Astrocyte (in vitro differentiated cells and primary cell): ENCODE measurements at regions not wholly inside any gene's neighbourhood (a gene's known extent, or its start where the extent isn't known, plus 50 kb on each side); places are given as distances from the start of the nearest gene placed in this dataset.

Experiments
- DNase-seq: peaks from one replicate; pipeline ENCODE4 v3.0.0-alpha.2; 2010; ENCODE audit warnings: low read depth
- FAIRE-seq: peaks from 2 replicates; lab custom pipeline; 2011; peaks lifted over from hg19 to GRCh38; lab: Jason Lieb, UNC
- H2AFZ ChIP-seq: 2 replicates; pipeline ENCODE4 v1.6.0; 2012; ENCODE audit warnings: low read depth, low read length, inconsistent platforms
- H3K27ac ChIP-seq: 2 replicates; pipeline ENCODE4 v1.5.1; 2011; ENCODE audit warnings: low read depth, low read length, inconsistent platforms
- H3K27me3 ChIP-seq: 2 replicates; pipeline ENCODE4 v1.6.0; 2011; ENCODE audit warnings: low read length, inconsistent platforms; ENCODE audit not compliant: insufficient read depth
- H3K36me3 ChIP-seq: 2 replicates; pipeline ENCODE4 v1.5.1; 2011; ENCODE audit warnings: low read length, inconsistent platforms; ENCODE audit not compliant: insufficient read depth
- H3K4me1 ChIP-seq: 2 replicates; pipeline ENCODE4 v1.5.1; 2011; ENCODE audit warnings: low read length, inconsistent platforms; ENCODE audit not compliant: insufficient read depth
- H3K4me2 ChIP-seq: 2 replicates; pipeline ENCODE4 v1.6.0; 2012; ENCODE audit warnings: low read length, inconsistent platforms
- H3K4me3 ChIP-seq: 2 replicates; pipeline ENCODE4 v1.5.1; 2011; ENCODE audit warnings: low read depth, mild to moderate bottlenecking, low read length, inconsistent platforms; ENCODE audit not compliant: insufficient read depth
- H3K79me2 ChIP-seq: 2 replicates; pipeline ENCODE4 v1.6.0; 2012; ENCODE audit warnings: mild to moderate bottlenecking, low read length, inconsistent platforms; ENCODE audit not compliant: insufficient read depth
- H3K9ac ChIP-seq: 2 replicates; pipeline ENCODE4 v1.6.0; 2012; ENCODE audit warnings: mild to moderate bottlenecking, low read length, inconsistent platforms
- H3K9me3 ChIP-seq: 2 replicates; pipeline ENCODE4 v1.5.1; 2012; ENCODE audit warnings: low read depth, mild to moderate bottlenecking, low read length, inconsistent platforms; ENCODE audit not compliant: insufficient read depth
- H4K20me1 ChIP-seq: 2 replicates; pipeline ENCODE4 v1.6.0; 2012; ENCODE audit warnings: low read length, inconsistent platforms; ENCODE audit not compliant: insufficient read depth
- H3K27ac Mint-ChIP-seq: one replicate; pipeline ENCODE4 v1.8.0; 2021; ENCODE audit warnings: mild to moderate bottlenecking, mixed read lengths; ENCODE audit not compliant: unreplicated experiment
- H3K27me3 Mint-ChIP-seq: one replicate; pipeline ENCODE4 v1.8.0; 2021; ENCODE audit warnings: low read depth, mixed read lengths; ENCODE audit not compliant: unreplicated experiment
- H3K36me3 Mint-ChIP-seq: one replicate; pipeline ENCODE4 v1.8.0; 2021; ENCODE audit warnings: low read depth, mixed read lengths; ENCODE audit not compliant: unreplicated experiment
- H3K4me1 Mint-ChIP-seq: one replicate; pipeline ENCODE4 v1.8.0; 2021; ENCODE audit warnings: low read depth, mixed read lengths; ENCODE audit not compliant: unreplicated experiment
- H3K4me3 Mint-ChIP-seq: one replicate; pipeline ENCODE4 v1.8.0; 2021; ENCODE audit warnings: mild to moderate bottlenecking, moderate library complexity, mixed read lengths; ENCODE audit not compliant: unreplicated experiment
- H3K9me3 Mint-ChIP-seq: one replicate; pipeline ENCODE4 v1.8.0; 2021; ENCODE audit warnings: mild to moderate bottlenecking, mixed read lengths; ENCODE audit not compliant: unreplicated experiment
- CTCF ChIP-seq: IDR thresholded peaks from 2 replicates; pipeline ENCODE4 v1.5.1; 2011; ENCODE audit warnings: low read depth, mild to moderate bottlenecking, inconsistent platforms, low read length, moderate library complexity; ENCODE audit not compliant: insufficient read depth
- EZH2 ChIP-seq: IDR thresholded peaks from 2 replicates; pipeline ENCODE4 v1.6.1; 2012; ENCODE audit warnings: mild to moderate bottlenecking, low read length, inconsistent platforms; ENCODE audit not compliant: insufficient read depth

GRCh38 chr1:5514527-5515183, 477.6 kb downstream of the NPHP4 start:
- H3K9me3 ChIP-seq: no peaks in the 10 kb centered on the region
- Mint-ChIP-seq H3K9me3 (peaks cover 4% of the 10 kb centered on the region), H3K4me3 (no peak overlapping the region), H3K27ac (no peak overlapping the region), H3K27me3 (peaks cover 36% of the 10 kb centered on the region), H3K36me3 (no peaks in the 10 kb centered on the region), H3K4me1 (no peaks in the 10 kb centered on the region)
- TF ChIP-seq CTCF (peak; percentile 94), EZH2 (no peak)
- no peaks in the 10 kb centered on the region for H3K27me3 ChIP-seq
- no peaks in the 10 kb centered on the region for H4K20me1 ChIP-seq
- H3K4me2 ChIP-seq: no peak overlapping the region
- DNase-seq: no peak
- H2AFZ ChIP-seq: no peak overlapping the region
- H3K4me3 ChIP-seq: no peak overlapping the region
- H3K9ac ChIP-seq: no peak overlapping the region
- no peaks in the 10 kb centered on the region for H3K79me2 ChIP-seq
- FAIRE-seq: no peak
- H3K27ac ChIP-seq: no peak overlapping the region
- H3K36me3 ChIP-seq: no peaks in the 10 kb centered on the region
- H3K4me1 ChIP-seq: no peaks in the 10 kb centered on the region

GRCh38 chr1:5513846-5514526, 478.2 kb downstream of the NPHP4 start:
- Mint-ChIP-seq H3K4me3 (no peak overlapping the region), H3K36me3 (no peaks in the 10 kb centered on the region), H3K27me3 (peaks cover 42% of the 10 kb centered on the region), H3K27ac (no peak overlapping the region), H3K9me3 (peaks cover 4% of the 10 kb centered on the region), H3K4me1 (no peaks in the 10 kb centered on the region)
- TF ChIP-seq EZH2: no peak
- no peak for TF ChIP-seq CTCF
- Histone ChIP-seq H3K4me2 (no peak overlapping the region), H3K9ac (no peak overlapping the region), H3K4me3 (no peak overlapping the region), H3K79me2 (no peaks in the 10 kb centered on the region), H3K4me1 (no peaks in the 10 kb centered on the region), H3K27me3 (no peaks in the 10 kb centered on the region), H4K20me1 (no peaks in the 10 kb centered on the region), H3K9me3 (no peaks in the 10 kb centered on the region), H2AFZ (no peak overlapping the region), H3K27ac (no peak overlapping the region), H3K36me3 (no peaks in the 10 kb centered on the region)
- FAIRE-seq: no peak
- no peak for DNase-seq

- Histone ChIP-seq H3K36me3 (no peaks in the 10 kb centered on the region), H4K20me1 (no peaks in the 10 kb centered on the region), H3K4me1 (no peaks in the 10 kb centered on the region), H3K27me3 (no peaks in the 10 kb centered on the region), H3K79me2 (no peaks in the 10 kb centered on the region), H3K4me2 (no peak overlapping the region), H3K27ac (no peak overlapping the region), H3K9ac (no peak overlapping the region), H2AFZ (no peak overlapping the region), H3K4me3 (no peak overlapping the region), H3K9me3 (no peaks in the 10 kb centered on the region)
- FAIRE-seq (no peak), DNase-seq (no peak)
- peaks cover 4% of the 10 kb centered on the region for H3K9me3 Mint-ChIP-seq
- H3K4me3 Mint-ChIP-seq: no peak overlapping the region
- H3K36me3 Mint-ChIP-seq: no peaks in the 10 kb centered on the region
- no peak for TF ChIP-seq CTCF
- TF ChIP-seq EZH2: no peak
- H3K27ac Mint-ChIP-seq: no peak overlapping the region
- peaks cover 46% of the 10 kb centered on the region for H3K27me3 Mint-ChIP-seq
- no peaks in the 10 kb centered on the region for H3K4me1 Mint-ChIP-seq
Measured at GRCh38 chr1:5513179-5513578, 479.0 kb downstream of the NPHP4 start.
